ENCODE measurements at regions not wholly inside any gene's neighbourhood (a gene's known extent, or its start where the extent isn't known, plus 50 kb on each side); places are given as distances from the start of the nearest gene placed in this dataset.
"Not testable (repeated sequence)": the region's sequence is repeated elsewhere in the genome, so short reads cannot be mapped to it uniquely, and the experiment has no call there.

DNA sequence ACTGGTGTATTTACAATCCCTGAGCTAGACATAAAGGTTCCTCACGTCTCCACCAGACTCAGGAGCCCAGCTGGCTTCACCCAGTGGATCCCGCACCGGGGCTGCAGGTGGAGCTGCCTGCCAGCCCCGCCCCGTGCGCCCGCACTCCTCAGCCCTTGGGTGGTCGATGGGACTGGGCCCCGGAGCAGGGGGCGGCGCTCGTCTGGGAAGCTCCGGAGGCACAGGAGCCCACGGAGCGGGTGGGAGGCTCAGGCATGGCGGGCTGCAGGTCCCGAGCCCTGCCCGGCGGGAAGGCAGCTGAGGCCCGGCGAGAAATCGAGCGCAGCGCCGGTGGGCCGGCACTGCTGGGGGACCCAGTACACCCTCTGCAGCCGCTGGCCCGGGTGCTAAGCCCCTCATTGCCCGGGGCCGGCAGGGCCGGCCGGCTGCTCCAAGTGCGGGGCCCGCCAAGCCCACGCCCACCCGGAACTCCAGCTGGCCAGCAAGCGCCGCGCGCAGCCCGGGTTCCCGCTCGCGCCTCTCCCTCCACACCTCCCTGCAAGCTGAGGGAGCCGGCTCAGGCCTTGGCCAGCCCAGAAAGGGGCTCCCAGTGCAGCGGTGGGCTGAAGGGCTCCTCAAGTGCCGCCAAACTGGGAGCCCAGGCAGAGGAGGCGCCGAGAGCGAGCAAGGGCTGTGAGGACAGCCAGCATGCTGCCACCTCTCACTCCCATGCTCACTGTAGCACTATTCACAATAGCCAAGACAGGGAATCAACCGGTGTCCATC lies 79.3 kb upstream of the RGPD4 start:
- TF ChIP-seq CTCF (IDR thresholded peaks at IDR 0.05; ENCODE audit: borderline replicate concordance, extremely low read depth, low read length, poor library complexity, severe bottlenecking); EZH2 (IDR thresholded peaks at IDR 0.05; ENCODE audit: borderline replicate concordance, low read depth, low read length, severe bottlenecking): not testable (repeated sequence)
